SHP77 treated with DMSO at 0.1 percent for 48 hours (cell line): ENCODE measurements at regions not wholly inside any gene's neighbourhood (a gene's known extent, or its start where the extent isn't known, plus 50 kb on each side); places are given as distances from the start of the nearest gene placed in this dataset.

Experiments
- DNase-seq: peaks from one replicate; lab custom pipeline; 2025; lab: John Stamatoyannopoulos, UW

DNA sequence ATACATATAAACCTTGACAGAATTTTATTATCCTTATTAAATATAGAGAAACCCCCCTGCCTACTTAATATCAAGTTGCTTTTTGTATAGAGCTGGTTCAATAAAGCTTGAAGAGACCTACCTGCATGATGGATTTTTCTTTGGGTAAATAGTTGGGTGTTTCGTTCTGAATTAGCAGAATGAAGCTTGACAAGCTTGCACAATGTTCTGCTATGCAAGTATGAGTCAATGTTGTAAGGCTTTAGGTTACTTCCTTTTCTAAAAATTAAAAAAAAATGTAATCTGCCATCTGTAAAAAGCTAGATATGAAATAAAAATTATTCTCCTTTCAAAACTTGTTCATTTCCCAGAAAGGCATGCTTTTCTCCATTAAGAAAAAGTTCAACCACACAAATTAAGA lies 1662.6 kb upstream of the SEL1L start:
- no peak for DNase-seq

GRCh38 chr14:83197271-83197670 lies 1663.6 kb upstream of the SEL1L start:
- no peak for DNase-seq

- DNase-seq, result no peak
These were observed 1673.9 kb upstream of the SEL1L start for GRCh38 chr14:83207550-83207949.

DNA sequence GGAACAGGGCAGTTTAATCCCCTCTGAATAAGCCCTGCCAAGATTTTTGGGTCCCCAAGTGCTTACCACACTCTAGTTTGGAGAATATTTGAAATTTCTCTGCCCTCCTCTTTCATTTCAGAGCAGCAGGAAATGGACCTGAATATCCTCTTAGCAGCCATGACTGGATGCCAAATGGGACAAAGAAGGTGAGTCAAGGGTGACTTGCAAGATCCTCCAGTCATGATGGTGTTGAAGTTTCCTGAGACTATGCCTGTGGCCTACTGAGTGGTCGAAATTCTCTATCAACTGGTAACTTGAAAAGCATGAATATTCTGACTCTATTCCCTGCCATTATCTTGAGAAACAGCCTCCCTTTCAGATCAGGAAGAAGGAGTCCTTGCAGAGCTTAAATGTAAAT lies 1674.7 kb upstream of the SEL1L start:
- DNase-seq, result no peak

GRCh38 chr14:83217492-83217891 lies 1683.8 kb upstream of the SEL1L start:
- DNase-seq, result no peak

- DNase-seq, result no peak
These were observed 1714.4 kb upstream of the SEL1L start for GRCh38 chr14:83247924-83248639.

DNA sequence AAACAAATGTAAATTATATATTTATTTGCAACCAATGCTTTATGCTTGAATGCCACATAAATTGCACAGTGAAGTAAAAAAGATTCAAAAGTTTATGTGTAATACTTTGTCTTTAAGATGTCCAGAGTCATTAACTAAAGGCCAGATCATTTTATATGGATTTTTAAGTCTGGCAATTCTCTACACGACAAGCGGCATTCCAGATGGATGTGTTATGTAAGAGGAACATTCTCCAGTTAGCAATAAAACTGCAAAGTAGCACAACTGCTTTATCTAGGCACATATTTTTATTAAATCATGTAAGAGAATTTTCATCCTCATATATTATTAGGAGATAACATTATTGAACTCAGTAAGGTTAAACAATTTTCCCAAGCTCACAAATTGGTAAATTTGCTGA lies 1717.7 kb upstream of the SEL1L start:
- DNase-seq, result no peak

DNA sequence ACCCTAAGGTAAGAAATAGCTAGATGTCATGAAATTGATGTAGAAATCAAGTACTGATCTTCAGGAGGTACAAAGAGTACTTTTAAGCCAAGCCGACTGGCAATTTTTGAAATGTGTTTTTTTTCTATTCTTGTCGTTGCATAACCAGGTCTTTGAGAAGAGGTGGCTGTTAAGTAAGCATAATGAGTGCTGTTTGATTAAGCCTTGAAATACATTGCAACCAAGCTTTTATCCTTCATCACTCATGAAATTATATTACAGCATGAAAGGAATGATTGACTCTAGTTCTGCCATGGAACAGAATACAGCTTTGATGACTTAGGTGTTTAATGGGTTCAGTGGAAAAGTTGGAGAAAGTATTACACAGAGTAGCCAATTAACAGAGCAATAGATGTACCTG lies 1720.2 kb upstream of the SEL1L start:
- no peak for DNase-seq

DNA sequence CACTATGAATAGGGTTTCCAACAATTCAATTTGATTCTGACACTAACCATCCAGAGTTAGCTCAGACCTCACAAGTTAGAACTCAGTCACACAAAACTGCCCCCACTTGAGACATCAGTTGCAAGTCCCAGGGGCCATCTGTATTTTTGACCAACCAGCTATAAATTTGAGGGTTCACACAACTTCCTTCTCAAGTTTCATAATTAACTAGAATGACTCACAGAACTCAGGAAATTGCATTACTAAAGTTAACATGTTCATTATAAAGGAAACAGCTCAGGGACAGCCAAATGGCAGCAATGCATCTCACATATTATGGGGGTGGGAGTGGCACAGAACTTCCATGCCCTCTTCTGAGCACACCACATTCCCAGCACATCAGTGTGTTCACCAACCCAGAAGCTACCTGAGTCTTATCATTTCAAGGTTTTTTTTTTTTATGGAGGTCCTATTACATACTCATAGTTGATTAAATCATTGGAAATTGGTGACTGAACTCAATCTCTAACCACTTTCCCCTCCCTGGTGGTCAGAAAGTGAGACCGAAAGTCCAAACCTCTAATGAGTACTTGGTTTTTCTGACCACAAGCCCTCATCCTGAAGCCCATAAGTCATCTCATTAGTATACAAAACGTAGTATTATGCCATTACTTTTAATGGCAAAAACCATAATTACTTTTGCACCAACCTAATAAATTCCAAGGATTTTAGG lies 1721.5 kb upstream of the SEL1L start:
- DNase-seq, result no peak

GRCh38 chr14:83255727-83256090 lies 1722.1 kb upstream of the SEL1L start:
- DNase-seq, result no peak

- no peak for DNase-seq
These were observed 1724.1 kb upstream of the SEL1L start for GRCh38 chr14:83257466-83258439.

DNA sequence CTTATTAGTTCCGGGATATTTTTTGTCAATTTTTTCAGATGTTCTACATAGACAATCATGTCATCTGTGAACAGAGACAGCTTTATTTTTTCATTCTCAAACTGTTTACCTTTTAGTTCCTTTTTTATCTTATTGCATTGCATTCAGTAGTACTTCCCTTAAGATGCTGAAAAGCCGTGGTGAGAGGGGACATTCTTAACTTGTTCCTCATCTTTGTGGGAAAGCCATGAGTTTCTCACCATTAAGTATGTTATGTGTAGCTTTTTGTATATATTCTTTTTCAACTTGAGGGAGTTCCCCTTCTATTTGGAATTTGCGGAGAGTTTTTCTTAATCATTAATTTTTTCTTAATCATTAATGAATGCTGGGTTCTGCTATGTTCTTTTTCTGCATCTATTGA lies 1727.1 kb upstream of the SEL1L start:
- DNase-seq, result no peak

GRCh38 chr14:83269583-83269982 lies 1735.9 kb upstream of the SEL1L start:
- no peak for DNase-seq

DNA sequence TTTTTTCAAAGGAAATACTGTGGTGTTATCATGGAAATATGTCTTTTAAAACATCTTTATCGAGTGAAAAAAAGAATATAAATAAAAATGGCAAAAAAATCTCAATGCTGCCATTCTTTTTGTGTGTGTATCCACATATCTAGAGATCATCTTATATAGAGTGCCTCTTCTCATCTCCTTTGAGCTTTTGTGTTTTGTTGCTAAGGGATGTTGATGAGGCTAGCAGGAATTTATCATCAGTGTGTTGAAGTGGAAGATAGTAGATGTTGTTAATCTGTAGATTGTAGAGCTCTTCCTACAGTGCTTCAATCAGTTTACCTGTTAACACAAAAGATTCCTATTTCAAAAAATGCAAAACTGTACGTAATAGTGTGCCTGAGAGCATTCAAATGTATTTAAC lies 1738.0 kb upstream of the SEL1L start:
- no peak for DNase-seq

- DNase-seq, result no peak
These were observed 1747.1 kb upstream of the SEL1L start for GRCh38 chr14:83280719-83281118.

DNA sequence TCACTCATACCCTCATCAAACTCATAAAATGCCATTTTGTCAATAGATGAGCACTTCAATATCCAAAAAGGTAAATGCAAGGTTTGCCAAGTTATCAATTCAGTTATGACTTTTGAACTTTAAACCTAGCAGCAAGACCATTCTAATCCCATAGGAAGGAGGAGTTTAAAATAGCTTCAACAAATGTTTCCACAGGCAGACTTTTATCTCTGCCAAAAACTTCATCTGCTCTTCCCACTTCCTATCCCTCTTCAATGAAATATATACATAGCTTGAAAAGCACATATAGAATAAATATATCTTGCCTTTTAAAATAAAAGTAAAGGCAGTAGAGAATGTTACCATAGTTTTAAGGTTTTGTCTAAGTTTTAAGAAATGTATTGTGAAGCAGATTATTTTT lies 1749.1 kb upstream of the SEL1L start:
- no peak for DNase-seq

DNA sequence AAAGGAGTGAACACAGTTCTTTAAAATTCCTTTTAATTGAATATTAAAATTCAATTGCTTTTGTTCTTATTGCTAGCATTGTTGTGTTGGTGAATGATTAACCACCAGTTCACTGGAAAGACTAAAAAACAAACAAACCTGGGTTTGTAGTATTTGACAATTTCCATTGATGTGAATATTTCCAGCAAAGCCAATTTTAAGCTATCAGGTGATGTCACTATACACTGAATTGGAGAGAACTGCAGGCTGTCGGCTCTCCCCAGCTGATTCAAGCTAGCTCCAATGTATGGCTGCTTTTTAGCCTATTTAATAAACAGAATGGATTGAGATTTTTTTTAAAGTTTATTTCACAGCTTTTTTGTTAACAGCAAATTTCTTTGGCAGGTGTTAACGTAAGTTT lies 1753.6 kb upstream of the SEL1L start:
- DNase-seq, result no peak

DNA sequence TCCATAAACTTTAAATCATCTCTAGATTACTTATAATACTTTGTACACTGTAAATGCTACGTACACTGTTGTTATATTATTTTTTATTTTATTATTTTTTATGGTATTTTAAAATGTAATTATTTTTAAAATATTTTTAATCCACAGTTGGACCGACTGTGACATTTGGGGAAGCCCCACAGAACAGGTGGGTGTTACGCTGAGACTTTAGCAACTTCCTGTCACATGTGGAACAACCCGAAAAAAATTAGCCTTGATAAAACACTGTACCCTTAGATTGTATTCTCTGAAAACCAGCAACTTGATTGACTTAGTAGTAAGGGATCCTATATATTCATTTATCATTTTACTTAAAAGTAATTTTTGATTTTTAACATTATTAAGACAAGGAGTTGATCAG lies 1755.7 kb upstream of the SEL1L start:
- no peak for DNase-seq

DNA sequence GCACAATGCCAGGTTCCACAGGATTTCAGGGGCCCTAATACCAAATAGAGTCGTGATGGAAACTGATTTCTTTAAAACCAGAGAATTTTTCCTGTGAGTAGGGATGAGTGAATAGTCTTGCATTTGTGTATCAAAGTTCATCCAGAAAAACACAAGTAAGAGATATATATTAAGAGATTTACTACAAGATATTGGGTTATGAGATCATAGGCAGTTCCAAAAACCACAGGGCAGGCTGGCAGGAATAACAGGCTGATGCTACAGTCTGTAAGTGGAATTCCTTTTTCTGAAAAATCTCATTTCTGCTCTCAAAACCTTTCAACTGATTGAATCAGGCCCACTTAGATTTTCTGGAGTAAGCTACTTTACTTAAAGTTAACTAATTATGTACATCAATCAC lies 1756.2 kb upstream of the SEL1L start:
- no peak for DNase-seq

- no peak for DNase-seq
These were observed 1756.8 kb upstream of the SEL1L start for GRCh38 chr14:83290447-83290846.

- DNase-seq, result no peak
These were observed 1758.1 kb upstream of the SEL1L start for GRCh38 chr14:83291714-83292113.

DNA sequence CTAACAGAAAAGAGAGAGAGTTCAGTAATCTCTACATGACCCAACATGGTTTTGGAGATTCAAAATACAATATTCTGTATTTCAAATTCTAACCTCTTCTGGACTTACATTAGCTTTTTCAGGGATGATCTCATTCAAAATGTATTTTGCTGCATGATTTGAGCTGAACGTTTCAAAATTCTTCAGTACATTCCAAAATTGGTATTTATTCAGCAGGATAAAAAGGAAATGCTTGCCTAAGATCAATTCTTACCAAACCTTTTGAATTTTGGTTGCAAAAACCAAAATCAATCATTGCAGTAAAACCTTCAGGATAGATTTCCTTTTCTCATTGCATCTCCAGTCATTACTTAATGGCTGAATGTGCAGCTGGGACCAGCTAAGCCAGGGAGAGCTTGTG lies 1761.3 kb upstream of the SEL1L start:
- DNase-seq, result no peak

DNA sequence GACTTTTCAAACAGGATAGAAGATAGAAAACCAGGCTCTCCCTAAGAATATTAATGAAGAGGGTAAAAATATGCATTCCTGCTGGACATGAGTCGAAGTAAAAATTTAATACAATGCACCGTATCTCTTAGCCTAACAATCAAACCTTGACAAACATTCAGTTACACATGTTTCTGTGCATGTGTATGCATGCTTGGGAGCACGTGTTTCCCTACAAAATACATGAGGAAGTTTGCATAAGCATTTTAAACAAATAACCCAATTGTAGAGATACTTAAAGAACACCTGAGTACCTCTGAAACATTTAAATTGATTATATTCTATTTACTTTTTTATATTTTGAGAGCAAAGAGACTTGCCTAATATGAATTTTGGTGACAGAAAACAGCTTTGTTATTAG lies 1763.7 kb upstream of the SEL1L start:
- DNase-seq, result no peak
